Mucosa of rectum (tissue), 2 donors: ENCODE measurements at regions not wholly inside any gene's neighbourhood (a gene's known extent, or its start where the extent isn't known, plus 50 kb on each side); places are given as distances from the start of the nearest gene placed in this dataset.
A peak's percentile ranks its signal among the peaks of the same experiment; 100 is the strongest.
"Not testable (repeated sequence)": the region's sequence is repeated elsewhere in the genome, so short reads cannot be mapped to it uniquely, and the experiment has no call there.

ENCODE experiments used
- H3K27ac ChIP-seq, 2 donors: one replicate each; pipeline ENCODE4 v1.7.0; 2013; ENCODE audit warnings: inconsistent platforms in 2 of 2, low read depth in 2 of 2, low read length in 2 of 2
- H3K27me3 ChIP-seq, 2 donors: one replicate each; pipeline ENCODE4 v1.7.0; 2013; ENCODE audit warnings: low read length in 2 of 2; ENCODE audit not compliant: control insufficient read depth in 2 of 2, insufficient read depth in 2 of 2
- H3K36me3 ChIP-seq, 2 donors: one replicate each; pipeline ENCODE4 v1.7.0; 2013; ENCODE audit warnings: low read length in 2 of 2; ENCODE audit not compliant: control insufficient read depth in 2 of 2, insufficient read depth in 2 of 2
- H3K4me1 ChIP-seq, 2 donors: one replicate each; pipeline ENCODE4 v1.7.0; 2013; ENCODE audit warnings: low read length in 2 of 2, mild to moderate bottlenecking in 1 of 2; ENCODE audit not compliant: control insufficient read depth in 2 of 2, insufficient read depth in 2 of 2
- H3K4me3 ChIP-seq, 2 donors: one replicate each; pipeline ENCODE4 v1.7.0; 2013; ENCODE audit warnings: low read length in 2 of 2
- H3K9ac ChIP-seq, 2 donors: one replicate each; pipeline ENCODE4 v1.7.0; 2013; ENCODE audit warnings: low read length in 2 of 2, low read depth in 1 of 2, mild to moderate bottlenecking in 1 of 2
- H3K9me3 ChIP-seq, 2 donors: one replicate each; pipeline ENCODE4 v1.7.0; 2013; ENCODE audit warnings: low read length in 2 of 2; ENCODE audit not compliant: control insufficient read depth in 2 of 2
- donor health status: healthy.
- donor health status: Normal muscosa, but diverticular disease.

DNA sequence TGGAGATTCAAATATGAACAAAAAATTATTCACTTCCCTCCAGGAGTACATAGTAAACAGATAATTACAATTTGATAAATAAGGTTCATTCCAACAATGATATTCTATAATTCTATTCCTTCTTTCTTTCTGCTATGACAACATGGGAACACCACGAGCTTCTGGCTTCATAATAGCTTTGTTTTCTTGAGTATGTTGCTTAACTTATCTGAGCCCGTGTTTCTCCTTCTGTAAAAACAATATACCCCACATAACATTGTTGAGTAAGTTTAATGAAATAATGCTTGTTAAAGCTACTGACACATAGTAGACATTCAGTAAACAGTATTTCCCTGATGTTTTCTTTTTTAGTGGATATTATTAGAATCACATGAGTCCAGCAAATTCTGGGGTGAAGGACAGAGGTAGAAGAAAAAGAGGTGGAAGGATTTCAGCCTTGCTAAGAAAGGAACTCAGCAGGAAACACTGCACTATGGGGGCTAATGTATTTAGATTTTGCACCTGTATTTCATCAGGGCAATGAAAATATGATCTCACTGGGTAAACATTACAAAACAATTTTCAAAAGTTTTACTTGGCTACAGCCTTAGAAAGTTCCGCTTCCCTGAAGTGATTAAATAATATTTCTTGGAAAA lies 430.8 kb upstream of the C1orf87 start:
- Histone ChIP-seq H3K27ac (no peak overlapping the region), H3K9me3 (no peaks in the 10 kb centered on the region), H3K9ac (no peak overlapping the region), H3K36me3 (no peaks in the 10 kb centered on the region), H3K4me1 (no peaks in the 10 kb centered on the region), H3K4me3 (no peak overlapping the region), H3K27me3 (no peaks in the 10 kb centered on the region)

DNA sequence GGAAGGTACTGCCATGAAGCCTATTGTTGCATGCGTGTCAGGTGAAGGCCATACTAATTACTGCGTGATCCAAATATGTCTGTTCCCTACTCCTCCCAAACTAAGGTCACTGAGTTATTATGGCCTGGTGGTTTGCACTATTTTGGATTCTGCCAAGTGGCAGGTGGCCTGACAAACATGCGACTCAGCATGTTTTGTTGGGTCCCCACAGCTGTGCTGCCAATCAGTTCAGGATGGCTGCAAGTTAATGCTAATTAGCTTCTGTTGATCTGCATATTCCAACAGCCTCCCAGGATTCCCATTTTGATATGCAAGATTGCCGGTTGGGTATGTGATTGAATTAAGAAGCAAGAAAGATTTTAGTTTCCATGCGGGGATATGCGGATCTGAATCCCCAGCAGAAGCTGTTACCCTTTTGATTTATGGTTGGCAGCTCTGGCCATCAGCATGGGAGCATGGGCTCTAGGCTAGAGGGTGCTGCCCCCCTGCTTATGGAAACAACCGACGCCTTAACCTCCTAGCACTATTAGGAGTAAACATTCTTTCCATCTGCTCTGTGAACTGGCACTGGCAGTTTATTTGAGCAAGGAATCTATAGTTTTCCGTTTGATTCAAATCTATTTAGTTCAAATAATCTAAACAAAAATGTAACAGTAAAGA lies 429.8 kb upstream of the C1orf87 start:
- H3K4me3 ChIP-seq: no peak overlapping the region
- H3K27me3 ChIP-seq: no peaks in the 10 kb centered on the region
- H3K9ac ChIP-seq: no peak overlapping the region
- H3K4me1 ChIP-seq: no peaks in the 10 kb centered on the region
- H3K36me3 ChIP-seq: no peaks in the 10 kb centered on the region
- H3K9me3 ChIP-seq: no peaks in the 10 kb centered on the region
- no peak overlapping the region for H3K27ac ChIP-seq

DNA sequence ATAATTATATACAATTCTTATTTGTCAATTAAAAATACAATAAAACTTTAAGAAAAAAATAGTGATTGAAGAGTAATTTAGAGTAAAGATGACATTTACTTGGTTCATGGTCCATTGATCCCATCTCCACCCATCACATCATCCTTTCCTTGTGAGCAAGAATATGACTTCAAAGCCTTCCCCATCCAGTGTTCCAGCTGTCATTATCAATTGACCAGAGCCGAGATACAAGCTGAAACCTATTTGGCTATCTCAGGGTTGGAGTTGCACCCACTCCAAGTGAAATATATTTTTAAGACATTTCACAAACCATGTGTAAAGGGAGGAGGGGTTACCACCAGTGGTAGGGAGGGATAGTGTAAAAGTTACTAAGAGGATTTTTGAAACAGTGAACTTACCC lies 428.9 kb upstream of the C1orf87 start:
- Histone ChIP-seq H3K27me3 (no peaks in the 10 kb centered on the region), H3K9me3 (no peaks in the 10 kb centered on the region), H3K4me3 (no peak overlapping the region), H3K4me1 (no peaks in the 10 kb centered on the region), H3K36me3 (no peaks in the 10 kb centered on the region), H3K9ac (no peak overlapping the region), H3K27ac (no peak overlapping the region)

DNA sequence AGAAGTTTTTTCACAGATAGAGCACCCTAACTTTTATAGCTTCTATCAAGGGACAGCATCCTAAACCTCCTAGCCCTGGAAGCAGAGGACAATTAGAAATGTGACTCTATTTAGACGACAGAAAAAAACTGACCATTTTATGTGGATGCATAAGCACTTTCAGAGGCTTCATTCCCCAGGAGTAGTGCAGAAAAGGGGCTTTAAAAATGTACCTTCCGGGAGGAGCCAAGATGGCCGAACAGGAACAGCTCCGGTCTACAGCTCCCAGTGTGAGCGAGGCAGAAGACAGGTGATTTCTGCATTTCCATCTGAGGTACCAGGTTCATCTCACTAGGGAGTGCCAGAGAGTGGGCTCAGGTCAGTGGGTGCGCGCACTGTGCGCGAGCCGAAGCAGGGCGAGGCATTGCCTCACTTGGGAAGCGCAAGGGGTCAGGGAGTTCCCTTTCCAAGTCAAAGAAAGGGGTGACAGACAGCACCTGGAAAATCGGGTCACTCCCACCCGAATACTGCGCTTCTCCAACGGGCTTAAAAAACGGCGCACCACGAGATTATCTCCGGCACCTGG lies 416.4 kb upstream of the C1orf87 start:
- H3K9ac ChIP-seq, H3K27me3 ChIP-seq, H3K4me1 ChIP-seq, H3K9me3 ChIP-seq, H3K27ac ChIP-seq, H3K36me3 ChIP-seq: not testable (repeated sequence)
- peak overlapping the region; percentile 5 to 16 for H3K4me3 ChIP-seq

DNA sequence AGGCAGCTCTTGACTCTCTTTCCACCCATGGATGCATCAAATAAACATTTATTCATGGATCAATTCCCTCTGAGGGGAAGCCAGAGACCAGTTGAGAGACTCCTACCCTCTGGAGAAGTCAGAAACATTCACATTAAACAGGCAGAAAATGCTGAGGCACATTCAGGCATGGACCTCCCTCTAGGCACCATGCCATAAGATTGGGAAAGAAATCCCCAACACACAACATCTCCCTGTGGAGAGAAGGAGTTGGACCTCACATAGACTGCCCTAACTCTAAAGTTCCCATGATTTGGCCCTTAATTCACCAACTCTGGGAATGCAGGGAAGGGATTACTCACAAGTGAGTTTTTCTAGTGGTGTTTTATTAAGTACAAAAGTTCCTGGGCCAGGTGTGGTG lies 415.3 kb upstream of the C1orf87 start:
- H3K27ac ChIP-seq: no peak overlapping the region
- H3K4me1 ChIP-seq: no peaks in the 10 kb centered on the region
- no peaks in the 10 kb centered on the region for H3K9me3 ChIP-seq
- no peaks in the 10 kb centered on the region for H3K36me3 ChIP-seq
- H3K27me3 ChIP-seq: no peaks in the 10 kb centered on the region
- H3K9ac ChIP-seq: no peak overlapping the region
- H3K4me3 ChIP-seq: no peak overlapping the region

DNA sequence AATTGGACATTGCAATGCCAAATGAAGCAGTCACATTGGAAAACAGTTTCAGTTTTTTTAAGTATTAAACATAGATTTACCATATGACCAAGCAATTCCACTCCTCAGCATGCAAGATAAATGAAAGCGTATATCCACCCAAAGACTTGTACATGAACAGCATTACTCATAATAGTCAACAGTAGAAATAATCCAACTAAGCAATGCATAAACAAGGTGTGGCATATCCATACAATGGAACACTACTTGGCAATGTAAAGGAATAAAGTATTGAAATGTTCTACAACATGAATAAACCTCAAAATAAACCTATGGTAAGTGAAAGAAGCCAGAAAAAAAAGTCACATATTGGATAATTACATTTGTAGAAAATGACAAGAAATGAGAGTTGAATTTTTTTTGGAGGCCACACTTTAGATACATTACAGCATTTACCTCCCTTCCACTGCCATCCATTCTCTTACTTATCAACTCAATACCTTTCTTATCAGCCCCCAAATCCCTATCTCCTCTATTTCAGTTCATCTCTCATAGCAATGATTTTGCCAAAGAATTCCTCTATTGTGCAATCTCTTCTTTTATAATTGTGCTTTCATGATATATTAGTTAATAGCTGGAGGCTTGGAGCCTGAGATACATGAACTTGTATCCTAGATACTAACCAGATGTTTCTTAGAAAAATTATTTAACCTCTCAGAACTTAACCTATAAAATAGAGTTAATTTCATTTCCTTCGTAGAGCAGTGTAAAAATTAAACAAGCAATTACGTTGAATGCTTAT lies 414.2 kb upstream of the C1orf87 start:
- H3K9ac ChIP-seq: no peak overlapping the region
- no peak overlapping the region for H3K4me3 ChIP-seq
- H3K4me1 ChIP-seq: no peaks in the 10 kb centered on the region
- H3K27ac ChIP-seq: no peak overlapping the region
- no peaks in the 10 kb centered on the region for H3K27me3 ChIP-seq
- H3K9me3 ChIP-seq: no peaks in the 10 kb centered on the region
- no peaks in the 10 kb centered on the region for H3K36me3 ChIP-seq

DNA sequence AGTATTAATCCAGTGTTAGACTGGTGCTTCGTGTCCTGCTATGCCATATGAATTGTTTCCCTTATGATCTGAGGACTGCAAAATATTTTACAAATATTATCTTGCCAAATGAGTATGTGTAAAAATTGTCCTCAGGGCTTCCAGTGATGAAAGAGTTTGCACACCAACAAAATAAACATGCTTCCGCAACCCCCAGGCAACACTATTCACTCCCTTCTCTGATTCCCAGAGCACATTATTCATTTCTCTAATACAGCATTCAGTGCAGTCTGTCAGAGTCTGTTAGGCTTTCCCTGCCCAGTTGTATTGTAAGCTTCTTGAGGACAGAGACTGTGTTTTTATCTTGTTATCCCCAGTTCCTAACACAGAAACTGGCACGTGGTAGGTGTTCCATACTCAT lies 409.9 kb upstream of the C1orf87 start:
- Histone ChIP-seq H3K4me3 (no peak overlapping the region), H3K36me3 (no peaks in the 10 kb centered on the region), H3K9me3 (no peaks in the 10 kb centered on the region), H3K9ac (no peak overlapping the region), H3K27me3 (no peaks in the 10 kb centered on the region), H3K4me1 (no peaks in the 10 kb centered on the region), H3K27ac (no peak overlapping the region)

DNA sequence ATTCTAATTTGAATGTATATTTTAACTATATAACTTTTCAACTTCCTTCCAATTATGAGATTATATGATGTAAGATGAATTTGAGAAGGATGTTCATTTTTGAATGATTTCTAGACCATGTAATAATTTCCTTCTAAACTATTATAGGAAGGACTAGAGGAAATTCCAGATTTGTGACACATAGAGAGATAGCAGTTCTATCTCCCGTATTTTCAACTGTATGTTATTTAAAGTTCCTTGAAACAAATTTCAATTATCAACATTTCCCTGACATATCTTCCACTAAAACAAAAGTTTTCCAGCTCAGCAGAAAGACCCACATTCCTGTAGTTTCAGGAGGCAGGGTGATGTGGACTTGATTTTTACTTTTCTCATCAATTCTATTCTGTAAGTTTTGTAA lies 396.7 kb upstream of the C1orf87 start:
- H3K4me3 ChIP-seq: no peak overlapping the region
- no peaks in the 10 kb centered on the region for H3K27me3 ChIP-seq
- no peaks in the 10 kb centered on the region for H3K4me1 ChIP-seq
- H3K9ac ChIP-seq: no peak overlapping the region
- H3K36me3 ChIP-seq: no peaks in the 10 kb centered on the region
- H3K27ac ChIP-seq: no peak overlapping the region
- no peaks in the 10 kb centered on the region for H3K9me3 ChIP-seq

DNA sequence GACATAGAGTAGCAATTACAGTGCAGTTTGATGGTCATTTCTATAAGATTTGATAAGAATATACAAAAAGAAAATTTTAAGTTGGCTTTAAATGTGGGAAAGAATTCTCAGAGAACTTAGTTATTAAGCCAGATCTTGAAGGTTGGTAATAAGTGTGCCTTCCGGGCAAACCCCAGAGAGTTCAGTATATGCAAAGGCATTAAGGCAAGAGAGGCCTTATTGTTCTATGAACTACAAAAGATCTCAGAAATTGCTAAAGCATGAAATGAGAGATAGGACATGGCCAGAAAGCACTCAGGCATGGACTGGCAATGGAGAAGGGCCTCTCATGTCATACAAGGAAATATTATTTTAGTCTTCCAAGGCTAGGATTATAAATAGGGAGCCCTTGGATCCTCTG lies 390.2 kb upstream of the C1orf87 start:
- Histone ChIP-seq H3K27ac (no peak overlapping the region), H3K27me3 (no peaks in the 10 kb centered on the region), H3K9ac (no peak overlapping the region), H3K36me3 (no peaks in the 10 kb centered on the region), H3K4me1 (no peaks in the 10 kb centered on the region), H3K9me3 (no peaks in the 10 kb centered on the region), H3K4me3 (no peak overlapping the region)

DNA sequence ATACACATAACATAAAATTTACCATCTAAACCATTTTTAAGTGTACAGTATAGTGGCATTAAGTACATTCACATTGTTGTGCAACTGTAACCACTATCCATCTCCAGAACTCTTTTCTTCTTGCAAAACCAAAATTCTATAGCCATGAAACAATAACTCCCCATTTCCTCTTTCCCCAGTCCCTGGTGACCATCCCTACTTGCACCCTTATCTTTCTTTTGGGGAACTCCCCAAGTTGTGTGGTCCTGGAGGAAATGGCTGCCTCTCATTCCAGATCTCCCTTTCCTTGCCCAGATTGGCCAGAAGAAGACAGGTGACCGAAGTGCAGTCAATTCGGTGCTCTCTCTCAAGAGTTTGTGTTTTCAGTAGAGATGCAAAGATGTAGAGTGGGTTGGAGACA lies 389.6 kb upstream of the C1orf87 start:
- Histone ChIP-seq H3K9ac (no peak overlapping the region), H3K9me3 (no peaks in the 10 kb centered on the region), H3K36me3 (no peaks in the 10 kb centered on the region), H3K4me1 (no peaks in the 10 kb centered on the region), H3K27ac (no peak overlapping the region), H3K4me3 (no peak overlapping the region), H3K27me3 (no peaks in the 10 kb centered on the region)
